ENCODE measurements at regions not wholly inside any gene's neighbourhood (a gene's known extent, or its start where the extent isn't known, plus 50 kb on each side); places are given as distances from the start of the nearest gene placed in this dataset.

DNA sequence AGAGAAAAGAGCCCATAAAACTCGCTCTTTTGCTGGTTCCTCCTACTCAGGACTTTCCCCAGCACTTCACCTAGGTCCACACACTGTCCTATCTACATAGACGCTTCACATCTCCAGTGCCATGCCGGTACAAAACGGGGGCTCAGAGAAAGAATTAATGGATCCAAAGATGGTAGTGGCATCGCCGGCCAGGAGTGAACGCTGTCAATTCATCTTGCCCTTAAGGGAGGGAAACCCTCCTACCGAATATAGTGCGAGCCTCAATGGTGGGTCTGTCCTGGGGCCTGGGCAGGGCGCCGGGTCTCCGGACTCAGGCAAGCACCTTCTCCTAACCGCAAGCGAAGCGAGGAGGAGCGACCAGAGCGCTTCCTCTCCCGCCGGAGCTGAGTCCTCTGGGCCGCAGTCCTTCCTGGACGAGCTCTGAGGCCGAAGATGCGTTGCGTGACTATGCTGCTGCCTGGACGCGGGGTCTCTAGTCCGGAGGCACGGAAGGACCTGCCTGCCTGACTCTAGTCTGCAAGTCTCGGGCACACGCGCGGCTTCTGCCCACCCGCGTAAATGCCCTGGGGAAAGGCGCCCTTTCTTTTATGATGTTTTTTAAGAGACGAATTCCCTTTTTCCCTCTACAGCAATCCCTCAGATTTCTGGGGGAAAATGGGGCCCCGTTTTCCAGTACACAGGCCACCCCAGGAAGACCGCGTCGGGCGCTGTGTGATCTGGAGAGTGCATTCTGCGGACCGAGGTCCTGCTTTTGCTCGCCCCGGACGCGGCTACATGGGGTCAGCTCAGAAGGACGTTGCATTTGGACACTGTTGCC lies 100.1 kb upstream of the PRDM1 start:
- Mint-ChIP-seq H3K27me3 (ENCODE audit: low read depth in 2 of 2) (peaks cover 60 to 86% of the 10 kb centered on the region in 2 donors), H3K36me3 (peaks cover 1% of the 10 kb centered on the region), H3K27ac (no peak overlapping the region), H3K9me3 (no peaks in the 10 kb centered on the region), H3K4me3 (no peak overlapping the region), H3K4me1 (peaks cover 7 to 11% of the 10 kb centered on the region in 2 donors)
- TF ChIP-seq, protein P1, sequence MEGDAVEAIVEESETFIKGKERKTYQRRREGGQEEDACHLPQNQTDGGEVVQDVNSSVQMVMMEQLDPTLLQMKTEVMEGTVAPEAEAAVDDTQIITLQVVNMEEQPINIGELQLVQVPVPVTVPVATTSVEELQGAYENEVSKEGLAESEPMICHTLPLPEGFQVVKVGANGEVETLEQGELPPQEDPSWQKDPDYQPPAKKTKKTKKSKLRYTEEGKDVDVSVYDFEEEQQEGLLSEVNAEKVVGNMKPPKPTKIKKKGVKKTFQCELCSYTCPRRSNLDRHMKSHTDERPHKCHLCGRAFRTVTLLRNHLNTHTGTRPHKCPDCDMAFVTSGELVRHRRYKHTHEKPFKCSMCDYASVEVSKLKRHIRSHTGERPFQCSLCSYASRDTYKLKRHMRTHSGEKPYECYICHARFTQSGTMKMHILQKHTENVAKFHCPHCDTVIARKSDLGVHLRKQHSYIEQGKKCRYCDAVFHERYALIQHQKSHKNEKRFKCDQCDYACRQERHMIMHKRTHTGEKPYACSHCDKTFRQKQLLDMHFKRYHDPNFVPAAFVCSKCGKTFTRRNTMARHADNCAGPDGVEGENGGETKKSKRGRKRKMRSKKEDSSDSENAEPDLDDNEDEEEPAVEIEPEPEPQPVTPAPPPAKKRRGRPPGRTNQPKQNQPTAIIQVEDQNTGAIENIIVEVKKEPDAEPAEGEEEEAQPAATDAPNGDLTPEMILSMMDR (IDR thresholded peaks at IDR 0.05), result no peak
- H3K36me3 ChIP-seq (ENCODE audit: control insufficient read depth, insufficient read depth, low read length), result no peaks in the 10 kb centered on the region
- DNase-seq, result peak in 1 of 2 donors; percentile 25
- 17% methylated on average over 48 of the region's 48 CpGs for WGBS (ENCODE audit: insufficient coverage)
- H3K27ac ChIP-seq (ENCODE audit: low read length), result no peak overlapping the region
- no peak overlapping the region for H3K4me3 ChIP-seq (ENCODE audit: low read length)
- intact Hi-C loops (cut with micrococcal nuclease), result no loop called here
- H3K27me3 ChIP-seq (ENCODE audit: control insufficient read depth, insufficient read depth, low read length), result peaks cover 31% of the 10 kb centered on the region
- H3K9me3 ChIP-seq (ENCODE audit: control insufficient read depth, insufficient read depth, low read length), result no peaks in the 10 kb centered on the region
- peaks cover 19% of the 10 kb centered on the region for H3K4me1 ChIP-seq (ENCODE audit: control insufficient read depth, insufficient read depth, low read length)
- ATAC-seq, result peak; percentile 26 to 28 (median 28)

DNA sequence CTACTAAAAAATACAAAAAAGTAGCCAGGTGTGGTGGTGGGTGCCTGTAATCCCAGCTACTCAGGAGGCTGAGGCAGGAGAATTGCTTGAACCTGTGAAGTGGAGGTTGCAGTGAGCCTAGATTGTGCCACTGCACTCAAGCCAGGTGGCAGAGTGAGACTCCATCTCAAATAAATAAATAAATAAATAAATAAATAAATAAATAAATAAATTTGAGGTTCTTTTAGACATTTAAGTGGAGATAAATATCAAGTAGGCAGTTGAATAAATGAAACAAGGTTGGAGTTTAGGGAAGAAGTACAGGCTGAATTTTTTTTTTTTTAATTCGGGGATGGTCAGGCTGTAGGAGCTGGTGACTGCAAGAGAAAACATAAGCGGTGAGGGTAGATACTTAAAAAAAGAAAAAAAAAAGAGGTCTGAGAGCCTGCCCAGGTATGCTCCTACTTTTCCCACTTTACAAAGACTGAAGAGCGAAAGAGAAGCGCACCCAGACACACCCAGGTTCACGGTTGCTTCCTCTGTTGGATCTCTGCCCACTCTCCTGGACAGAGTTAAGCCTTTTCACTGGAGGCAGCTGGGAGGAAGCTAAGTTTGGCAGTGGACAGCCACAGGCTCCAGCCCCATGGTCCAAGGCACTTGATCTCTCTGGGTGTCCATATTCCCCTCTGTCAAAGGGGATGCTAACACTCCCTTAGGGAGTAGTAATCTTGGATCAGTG lies 100.9 kb upstream of the PRDM1 start:
- TF ChIP-seq, protein P1 (IDR thresholded peaks at IDR 0.05), result no peak
- H3K36me3 Mint-ChIP-seq, result peaks cover 6% of the 10 kb centered on the region
- Histone ChIP-seq H3K4me3 (ENCODE audit: low read length) (no peak overlapping the region), H3K9me3 (ENCODE audit: control insufficient read depth, insufficient read depth, low read length) (no peaks in the 10 kb centered on the region), H3K27me3 (ENCODE audit: control insufficient read depth, insufficient read depth, low read length) (peaks cover 36% of the 10 kb centered on the region), H3K4me1 (ENCODE audit: control insufficient read depth, insufficient read depth, low read length) (peaks cover 21% of the 10 kb centered on the region), H3K27ac (ENCODE audit: low read length) (no peak overlapping the region), H3K36me3 (ENCODE audit: control insufficient read depth, insufficient read depth, low read length) (no peaks in the 10 kb centered on the region)
- H3K4me3 Mint-ChIP-seq, result no peak overlapping the region
- peaks cover 12 to 16% of the 10 kb centered on the region in 2 donors for H3K4me1 Mint-ChIP-seq
- H3K9me3 Mint-ChIP-seq, result no peaks in the 10 kb centered on the region
- H3K27me3 Mint-ChIP-seq (ENCODE audit: low read depth in 2 of 2), result peaks cover 61 to 90% of the 10 kb centered on the region in 2 donors
- 59% methylated on average over 5 of the region's 5 CpGs for WGBS (ENCODE audit: insufficient coverage)
- ATAC-seq (no peak), DNase-seq (no peak)
- intact Hi-C loops (cut with micrococcal nuclease), result no loop called here
- no peak overlapping the region for H3K27ac Mint-ChIP-seq

- H3K27me3 ChIP-seq (ENCODE audit: control insufficient read depth, insufficient read depth, low read length), result peaks cover 36% of the 10 kb centered on the region
- Mint-ChIP-seq H3K9me3 (no peaks in the 10 kb centered on the region), H3K27me3 (ENCODE audit: low read depth in 2 of 2) (peaks cover 57 to 84% of the 10 kb centered on the region in 2 donors), H3K36me3 (peaks cover 8% of the 10 kb centered on the region), H3K4me3 (no peak overlapping the region), H3K27ac (no peak overlapping the region), H3K4me1 (peaks cover 12 to 16% of the 10 kb centered on the region in 2 donors)
- H3K4me3 ChIP-seq (ENCODE audit: low read length), result no peak overlapping the region
- no peak for DNase-seq
- intact Hi-C loops (cut with micrococcal nuclease), result no loop called here
- no peaks in the 10 kb centered on the region for H3K36me3 ChIP-seq (ENCODE audit: control insufficient read depth, insufficient read depth, low read length)
- H3K4me1 ChIP-seq (ENCODE audit: control insufficient read depth, insufficient read depth, low read length), result peaks cover 21% of the 10 kb centered on the region
- ATAC-seq, result no peak
- no peak overlapping the region for H3K27ac ChIP-seq (ENCODE audit: low read length)
- no peaks in the 10 kb centered on the region for H3K9me3 ChIP-seq (ENCODE audit: control insufficient read depth, insufficient read depth, low read length)
- TF ChIP-seq, protein P1 (IDR thresholded peaks at IDR 0.05), result no peak
Observed at GRCh38 chr6:105983763-105984162, 102.4 kb upstream of the PRDM1 start.

All from natural killer cell (primary cell).